DMS79 (cell line): ENCODE measurements at regions not wholly inside any gene's neighbourhood (a gene's known extent, or its start where the extent isn't known, plus 50 kb on each side); places are given as distances from the start of the nearest gene placed in this dataset.
"Not testable (repeated sequence)": the region's sequence is repeated elsewhere in the genome, so short reads cannot be mapped to it uniquely, and the experiment has no call there.

ENCODE experiments used
- DNase-seq: peaks from one replicate; lab custom pipeline; 2025; lab: John Stamatoyannopoulos, UW

DNA sequence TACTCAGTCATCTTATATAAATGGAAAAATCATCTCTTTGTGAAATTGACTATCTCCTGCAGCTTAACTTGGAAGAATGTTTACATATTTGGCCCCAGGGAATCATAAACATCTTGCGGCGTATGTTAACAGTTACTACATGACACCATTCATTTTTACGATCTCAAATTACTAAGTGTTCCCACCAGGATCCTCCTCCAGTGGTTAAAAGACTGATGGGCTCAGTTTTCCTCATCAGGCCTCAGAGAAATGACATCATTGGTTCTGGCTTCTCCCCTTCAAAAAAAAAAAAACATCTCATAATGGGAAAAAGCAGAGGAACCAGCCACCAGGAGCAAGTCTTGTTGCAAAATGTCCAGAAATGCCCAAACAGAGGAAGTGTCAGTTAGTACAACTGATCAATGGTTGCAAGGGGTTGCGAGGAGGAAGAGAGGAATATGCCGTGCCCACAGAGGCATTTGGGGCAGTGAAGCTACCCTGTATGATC is 70.5 kb upstream of the LIPC start:
- no peak for DNase-seq

DNA sequence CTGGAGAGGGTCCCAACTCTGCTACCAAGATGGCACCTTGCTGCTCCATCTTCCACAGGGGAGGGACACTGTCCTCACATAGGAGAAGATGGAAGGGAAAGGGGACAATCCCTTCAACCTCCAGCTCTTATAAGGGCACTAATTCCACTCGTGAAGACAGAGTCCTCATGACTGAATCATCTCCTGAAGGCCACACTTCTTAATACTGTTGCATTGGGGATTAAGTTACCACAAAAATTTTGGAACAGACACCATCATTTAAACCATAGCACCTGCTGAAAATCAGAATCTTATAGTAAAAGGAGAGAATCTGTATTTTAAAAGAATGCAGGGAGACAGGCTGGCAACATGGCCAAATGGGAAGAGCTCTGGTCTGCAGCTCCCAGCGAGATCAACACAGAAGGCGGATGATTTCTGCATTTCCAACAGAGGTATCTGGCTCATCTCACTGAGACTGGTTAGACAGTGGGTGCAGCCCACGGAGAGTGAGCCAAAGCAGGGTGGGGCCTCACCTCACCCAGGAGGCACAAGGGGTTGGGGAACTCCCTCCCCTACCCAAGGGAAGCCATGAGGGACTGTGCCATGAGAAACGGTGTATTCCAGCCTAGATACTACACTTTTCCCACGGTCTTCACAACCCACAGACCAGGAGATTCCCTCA is 69.4 kb upstream of the LIPC start:
- no peak for DNase-seq

DNA sequence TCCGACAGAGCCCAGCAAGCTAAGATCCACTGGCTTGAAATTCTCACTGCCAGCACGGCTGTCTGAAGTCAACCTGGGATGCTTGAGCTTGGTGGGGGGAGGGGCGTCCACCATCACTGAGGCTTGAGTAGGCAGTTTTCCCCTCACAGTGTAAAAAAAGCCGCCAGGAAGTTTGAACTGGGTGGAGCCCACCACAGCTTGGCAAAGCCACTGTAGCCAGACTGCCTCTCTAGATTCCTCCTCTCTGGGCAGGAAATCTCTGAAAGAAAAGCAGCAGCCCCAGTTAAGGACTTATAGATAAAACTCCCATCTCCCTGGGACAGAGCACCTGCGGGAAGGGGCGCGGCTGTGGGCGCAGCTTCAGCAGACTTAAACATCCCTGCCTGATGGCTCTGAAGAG is 68.7 kb upstream of the LIPC start:
- not testable (repeated sequence) for DNase-seq

DNA sequence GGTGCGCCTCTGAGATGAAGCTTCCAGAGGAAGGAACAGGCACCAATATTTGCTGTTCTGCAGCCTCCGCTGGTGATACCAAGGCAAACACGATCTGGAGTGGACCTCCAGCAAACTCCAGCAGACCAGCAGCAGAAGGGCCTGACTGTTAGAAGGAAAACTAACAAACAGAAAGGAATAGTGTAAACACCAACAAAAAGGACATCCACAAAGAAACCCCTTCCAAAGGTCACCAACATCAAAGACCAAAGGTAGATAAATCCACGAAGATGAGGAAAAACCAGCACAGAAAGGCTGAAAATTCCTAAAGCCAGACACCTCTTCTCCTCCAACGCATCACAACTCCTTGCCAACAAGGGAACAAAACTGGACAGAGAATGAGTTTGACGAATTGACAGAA is 68.1 kb upstream of the LIPC start:
- DNase-seq: not testable (repeated sequence)

DNA sequence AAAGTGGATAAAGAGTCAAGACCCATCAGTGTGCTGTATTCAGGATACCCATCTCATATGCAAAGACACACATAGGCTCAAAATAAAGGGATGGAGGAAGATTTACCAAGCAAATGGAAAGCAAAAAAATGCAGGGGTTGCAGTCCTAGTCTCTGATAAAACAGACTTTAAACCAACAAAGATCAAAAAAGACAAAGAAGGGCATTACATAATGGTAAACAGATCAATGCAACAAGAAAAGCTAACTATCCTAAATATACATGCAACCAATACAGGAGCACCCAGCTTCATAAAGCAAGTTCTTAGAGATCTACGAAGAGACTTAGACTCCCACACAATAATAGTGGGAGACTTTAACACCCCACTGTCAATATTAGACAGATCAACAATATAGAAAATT is 66.7 kb upstream of the LIPC start:
- DNase-seq: not testable (repeated sequence)

DNA sequence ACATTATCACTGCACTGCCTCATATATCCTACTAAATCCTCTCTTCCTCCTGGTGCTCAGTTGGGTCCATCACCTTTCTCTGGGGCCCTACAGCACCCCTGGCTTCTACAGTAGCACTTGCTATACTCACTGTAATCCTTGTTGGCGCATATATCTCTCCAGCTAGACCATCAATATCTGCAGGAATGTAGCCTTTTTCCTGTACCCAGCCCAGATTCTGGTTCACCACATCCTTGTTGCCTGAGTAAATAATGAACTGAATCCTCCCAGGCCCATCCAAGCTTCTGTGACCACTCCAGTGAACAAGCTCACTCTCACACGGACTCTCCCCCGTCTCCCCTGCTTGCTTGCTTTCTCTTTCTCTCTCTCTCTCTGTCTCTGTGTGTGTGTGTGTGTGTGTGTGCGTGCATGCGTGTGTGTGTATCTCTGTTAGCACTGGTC is 62.5 kb upstream of the LIPC start:
- DNase-seq: no peak

DNA sequence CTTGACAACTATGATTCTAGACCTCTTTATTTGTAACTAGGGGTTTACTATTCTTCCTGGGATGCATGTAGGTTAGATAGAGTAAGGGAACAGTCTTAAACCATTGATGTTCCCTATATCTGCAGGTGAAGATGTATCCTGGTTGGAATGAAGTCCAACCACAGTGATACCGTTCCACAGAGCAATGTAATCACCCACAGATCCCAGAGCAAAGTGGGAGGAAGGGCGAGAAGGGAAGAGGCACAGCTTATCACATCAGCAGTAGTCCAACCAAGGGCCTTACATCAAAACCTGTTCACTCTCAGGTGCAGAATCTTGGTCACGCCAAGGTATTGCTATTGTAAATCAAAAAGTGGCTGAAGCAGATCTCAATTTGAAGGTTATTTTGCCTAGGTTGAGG is 61.8 kb upstream of the LIPC start:
- no peak for DNase-seq

DNA sequence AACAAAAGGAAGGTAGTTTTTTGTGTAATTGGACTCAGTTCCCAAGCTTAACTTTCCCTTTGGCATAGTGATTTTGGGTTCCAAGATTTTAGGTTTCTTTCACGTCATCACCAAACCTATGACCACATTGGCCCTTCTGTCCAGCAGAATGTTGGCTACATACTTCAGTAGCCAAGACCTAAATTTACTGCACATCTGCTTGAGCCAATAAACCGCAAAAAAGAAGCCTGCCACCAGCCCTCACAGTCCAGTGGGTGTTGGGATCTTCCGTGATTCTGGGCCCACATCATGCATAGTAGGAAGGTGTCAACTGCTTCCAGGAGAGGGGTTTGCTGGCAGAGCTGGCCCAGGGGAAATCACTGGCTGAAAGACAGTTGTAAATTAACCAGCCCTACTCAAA is 57.6 kb upstream of the LIPC start:
- no peak for DNase-seq

DNA sequence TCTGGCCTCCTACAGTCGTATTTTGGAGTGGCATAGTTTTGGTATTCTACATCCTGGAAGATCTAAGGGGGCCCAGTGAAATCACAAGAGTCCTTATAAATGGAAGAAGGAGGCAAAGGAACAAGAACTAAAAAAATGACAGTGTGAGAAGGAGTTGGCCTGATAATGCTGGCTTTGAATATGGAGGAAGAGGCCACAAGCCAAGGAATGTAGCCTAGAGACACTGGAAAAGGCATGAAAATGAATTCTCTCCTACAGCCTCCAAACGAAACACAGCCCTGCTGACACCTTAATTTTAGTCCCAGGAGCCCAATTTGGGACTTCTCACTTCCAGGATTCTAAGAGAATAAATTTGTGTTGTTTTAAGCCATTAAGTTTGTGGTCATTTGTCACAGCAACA is 54.6 kb upstream of the LIPC start:
- no peak for DNase-seq

DNA sequence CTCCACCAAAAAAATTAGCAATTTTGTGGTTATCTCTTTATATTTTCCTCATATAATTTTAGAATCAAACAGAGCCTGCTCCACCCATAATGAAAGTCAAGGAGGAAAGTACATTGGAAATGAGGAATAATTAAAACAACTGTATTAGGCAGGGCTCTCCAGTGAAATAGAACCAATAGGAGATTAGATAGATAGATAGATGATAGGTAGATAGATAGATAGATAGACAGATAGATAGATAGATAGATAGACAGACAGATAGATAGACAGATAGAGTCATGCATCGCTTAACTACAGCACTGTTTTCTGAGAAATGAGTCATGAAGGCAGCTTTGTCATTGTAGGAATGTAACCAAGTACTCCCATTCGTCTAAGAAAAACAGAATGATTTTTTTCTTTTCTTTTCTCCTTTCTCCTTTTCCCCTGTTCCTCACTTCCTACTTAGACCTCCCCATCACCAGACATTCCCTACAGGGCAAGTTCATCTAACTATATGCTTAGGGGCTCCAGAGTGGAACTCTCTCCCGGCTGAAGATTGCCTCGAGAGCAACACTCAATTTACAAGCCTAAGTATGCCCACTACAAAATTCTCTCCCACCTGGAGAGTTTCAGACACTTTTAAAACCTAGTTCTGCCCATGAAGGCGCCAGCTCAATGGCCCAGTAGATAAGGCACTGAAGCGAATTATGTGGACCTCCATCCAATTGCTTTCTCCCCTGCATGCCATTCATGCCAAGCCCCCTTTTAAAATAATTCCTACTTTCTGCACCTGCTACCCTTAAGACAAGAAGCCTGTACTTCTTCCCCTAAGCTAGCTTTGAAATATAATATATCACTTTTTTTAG is 53.3 kb upstream of the LIPC start:
- DNase-seq: peak; percentile 75

DNA sequence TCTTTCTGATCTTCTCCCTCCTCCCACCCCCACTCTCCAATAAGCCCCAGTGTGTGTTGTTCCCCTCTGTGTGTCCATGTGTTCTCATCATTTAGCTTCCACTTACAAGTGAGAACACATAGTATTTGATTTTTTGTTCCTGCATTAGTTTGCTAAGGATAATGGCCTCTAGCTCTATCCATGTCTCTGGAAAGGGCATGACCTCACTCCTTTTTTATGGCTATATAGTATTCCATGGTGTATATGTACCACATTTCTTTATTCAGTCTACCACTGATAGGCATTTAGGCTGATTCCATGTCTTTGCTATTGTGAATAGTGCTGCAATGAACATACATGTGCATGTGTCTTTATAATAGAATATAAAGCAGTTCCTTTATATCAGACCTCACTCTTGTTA is 52.3 kb upstream of the LIPC start:
- DNase-seq: not testable (repeated sequence)

DNA sequence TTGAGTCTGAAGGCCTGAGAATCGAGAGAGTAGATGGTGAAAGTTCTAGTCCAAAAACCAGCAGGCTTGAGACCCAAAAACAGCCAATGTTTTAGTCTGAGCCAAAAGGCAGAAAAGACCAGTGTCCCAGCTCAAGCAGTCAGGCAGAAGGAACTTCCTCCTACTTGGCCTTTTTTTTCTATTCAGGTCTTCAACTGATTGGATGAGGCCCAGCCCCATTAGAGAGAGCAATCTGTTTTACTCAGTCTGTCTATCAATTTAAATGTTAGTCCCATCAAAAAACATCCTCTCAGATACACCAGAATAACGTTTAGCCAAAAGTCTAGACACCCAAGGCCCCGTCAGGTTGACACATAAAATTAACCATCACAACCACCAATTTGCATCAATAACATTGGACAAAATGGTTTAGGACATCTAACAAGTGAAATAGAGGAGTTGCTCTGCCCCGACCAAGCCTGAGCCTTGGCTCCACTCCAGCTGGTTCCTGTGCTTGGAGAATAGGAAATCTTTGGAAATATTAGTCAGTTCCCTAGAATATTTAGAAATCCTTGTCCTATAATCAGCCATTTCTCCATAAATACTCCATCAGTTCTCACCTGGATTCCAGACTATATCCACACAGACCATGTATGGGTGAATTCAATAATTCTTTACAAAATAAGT is 51.4 kb upstream of the LIPC start:
- DNase-seq: no peak

DNA sequence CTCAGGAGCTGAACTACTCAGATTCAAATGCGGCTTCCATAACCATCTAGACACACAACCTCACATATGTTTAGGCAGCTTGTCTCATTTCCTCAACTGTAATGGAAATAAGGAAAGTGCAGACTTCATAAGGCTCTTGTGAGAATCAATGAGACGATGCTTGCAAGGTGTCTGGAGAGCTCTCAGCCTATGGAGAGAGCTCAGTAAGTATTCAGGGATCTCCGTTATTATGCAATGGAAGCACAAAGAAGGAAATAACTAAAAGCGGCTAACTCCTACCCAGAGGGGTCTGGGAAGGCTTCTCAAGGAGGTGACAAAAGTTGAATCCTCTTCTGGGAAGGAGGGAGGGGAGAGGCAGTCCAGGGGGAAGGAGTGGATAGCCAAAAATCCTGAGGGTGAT is 50.1 kb upstream of the LIPC start:
- no peak for DNase-seq
